Keratinocyte (primary cell): ENCODE measurements at regions not wholly inside any gene's neighbourhood (a gene's known extent, or its start where the extent isn't known, plus 50 kb on each side); places are given as distances from the start of the nearest gene placed in this dataset.

Source experiments
- EZH2 ChIP-seq: IDR thresholded peaks from one replicate; pipeline ENCODE4 v1.6.1; 2012; ENCODE audit warnings: inconsistent platforms, mild to moderate bottlenecking, low read length, moderate library complexity
- TF ChIP-seq, protein P1 (sequence below), 3 experiments: IDR thresholded peaks in 1 of 3; conservative IDR thresholded peaks in 1 of 3; optimal IDR thresholded peaks in 1 of 3; 2 replicates in 2 of 3; 3 replicates in 1 of 3; pipeline versions ENCODE3 to v1.5.1; 2011; ENCODE audit warnings: low read length in 3 of 3, mild to moderate bottlenecking in 3 of 3, moderate library complexity in 2 of 3, control low read depth in 1 of 3, inconsistent platforms in 1 of 3; ENCODE audit not compliant: insufficient read depth in 2 of 3; ENCODE audit errors: extremely low read depth in 1 of 3

DNA sequence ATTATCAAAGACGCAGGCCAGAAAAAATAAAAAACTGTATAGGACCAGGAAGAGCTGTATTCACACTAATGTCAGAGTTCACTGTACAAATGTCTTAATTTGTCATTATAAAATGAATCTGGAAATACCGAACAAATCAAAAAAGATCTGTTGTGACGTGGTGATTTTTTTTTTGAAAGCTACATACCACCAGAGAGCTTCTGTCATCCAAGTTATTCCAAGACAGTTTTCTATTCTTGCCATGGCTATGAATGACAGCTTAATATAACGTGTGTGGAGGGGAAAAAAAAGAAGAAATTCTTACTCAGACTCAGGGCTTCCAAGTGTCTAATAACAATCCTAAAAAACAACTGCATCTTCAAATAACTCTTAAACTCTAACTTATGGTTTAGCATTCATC, 328.8 kb upstream of the BTBD3 start:
- TF ChIP-seq, protein P1, sequence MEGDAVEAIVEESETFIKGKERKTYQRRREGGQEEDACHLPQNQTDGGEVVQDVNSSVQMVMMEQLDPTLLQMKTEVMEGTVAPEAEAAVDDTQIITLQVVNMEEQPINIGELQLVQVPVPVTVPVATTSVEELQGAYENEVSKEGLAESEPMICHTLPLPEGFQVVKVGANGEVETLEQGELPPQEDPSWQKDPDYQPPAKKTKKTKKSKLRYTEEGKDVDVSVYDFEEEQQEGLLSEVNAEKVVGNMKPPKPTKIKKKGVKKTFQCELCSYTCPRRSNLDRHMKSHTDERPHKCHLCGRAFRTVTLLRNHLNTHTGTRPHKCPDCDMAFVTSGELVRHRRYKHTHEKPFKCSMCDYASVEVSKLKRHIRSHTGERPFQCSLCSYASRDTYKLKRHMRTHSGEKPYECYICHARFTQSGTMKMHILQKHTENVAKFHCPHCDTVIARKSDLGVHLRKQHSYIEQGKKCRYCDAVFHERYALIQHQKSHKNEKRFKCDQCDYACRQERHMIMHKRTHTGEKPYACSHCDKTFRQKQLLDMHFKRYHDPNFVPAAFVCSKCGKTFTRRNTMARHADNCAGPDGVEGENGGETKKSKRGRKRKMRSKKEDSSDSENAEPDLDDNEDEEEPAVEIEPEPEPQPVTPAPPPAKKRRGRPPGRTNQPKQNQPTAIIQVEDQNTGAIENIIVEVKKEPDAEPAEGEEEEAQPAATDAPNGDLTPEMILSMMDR (optimal IDR thresholded peaks at IDR 0.05 in 1 of 3, IDR thresholded peaks at IDR 0.05 in 1 of 3, conservative IDR thresholded peaks at IDR 0.05 in 1 of 3; ENCODE audit: extremely low read depth in 1 of 3, insufficient read depth in 2 of 3, low read length in 3 of 3) = no peak
- no peak for TF ChIP-seq EZH2
